ENCODE measurements at regions not wholly inside any gene's neighbourhood (a gene's known extent, or its start where the extent isn't known, plus 50 kb on each side); places are given as distances from the start of the nearest gene placed in this dataset.

- DNase-seq: peak; percentile 5
Observed at GRCh38 chr16:55179852-55180585, 144.0 kb upstream of the IRX6 start.

DNA sequence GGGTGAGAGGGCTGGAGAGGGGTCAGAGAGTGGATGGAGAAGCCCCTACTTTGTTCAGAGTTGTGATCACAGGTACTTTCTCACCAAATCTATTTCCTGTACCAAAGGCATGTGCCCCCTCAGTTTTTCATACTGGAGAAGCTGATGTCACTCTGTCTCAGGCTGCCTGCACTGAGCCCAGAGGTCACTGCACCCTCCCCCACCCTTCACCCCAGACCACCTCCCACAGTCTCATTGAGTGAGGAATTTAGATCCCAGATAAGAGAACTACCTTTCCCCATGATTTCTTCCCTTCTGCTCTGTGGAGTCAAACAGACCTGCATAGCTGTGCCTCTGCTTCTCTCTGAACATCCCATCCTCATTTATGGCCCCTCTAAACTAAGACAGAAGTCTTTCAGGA is 140.0 kb upstream of the IRX6 start:
- DNase-seq: no peak

DNA sequence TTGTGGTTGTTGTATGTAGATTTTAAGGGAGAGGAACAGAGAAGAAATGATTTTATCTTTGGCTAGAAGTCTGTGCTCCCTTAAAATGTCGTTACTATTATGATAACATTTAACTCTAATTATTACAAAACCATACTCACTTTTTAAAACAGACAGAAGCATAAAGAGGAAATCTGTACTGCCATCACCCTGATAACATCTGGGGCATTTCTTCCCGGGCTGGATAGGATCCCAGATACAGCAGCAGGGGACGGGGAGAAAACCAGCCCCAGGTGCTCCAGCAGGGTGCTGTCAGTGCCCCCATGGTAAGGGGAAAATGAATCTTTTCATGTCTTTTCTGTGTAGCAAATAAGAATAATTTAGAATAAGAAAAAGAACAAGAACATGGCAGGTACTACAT is 139.4 kb upstream of the IRX6 start:
- no peak for DNase-seq

DNA sequence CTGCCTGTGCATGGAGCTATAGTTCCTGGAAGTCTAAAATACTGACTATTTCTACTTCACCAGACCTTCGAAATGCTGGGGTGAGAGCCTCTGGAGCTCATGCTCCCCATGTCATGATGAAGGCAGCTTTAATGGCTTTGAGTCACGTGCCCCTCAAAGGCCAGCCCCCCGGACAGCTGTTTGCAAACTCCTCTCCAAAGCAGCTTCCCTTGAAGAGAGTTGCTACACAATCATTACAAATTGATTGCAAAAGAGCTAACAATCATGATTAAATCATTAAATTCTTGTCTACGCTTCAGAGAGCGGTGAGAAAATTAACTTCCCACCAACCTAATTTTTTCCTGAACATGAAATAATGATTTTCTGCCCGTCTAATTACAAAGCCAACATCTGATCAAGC is 134.8 kb upstream of the IRX6 start:
- DNase-seq: no peak

- no peak for DNase-seq
Observed at GRCh38 chr16:55189682-55190636, 134.0 kb upstream of the IRX6 start.

DNA sequence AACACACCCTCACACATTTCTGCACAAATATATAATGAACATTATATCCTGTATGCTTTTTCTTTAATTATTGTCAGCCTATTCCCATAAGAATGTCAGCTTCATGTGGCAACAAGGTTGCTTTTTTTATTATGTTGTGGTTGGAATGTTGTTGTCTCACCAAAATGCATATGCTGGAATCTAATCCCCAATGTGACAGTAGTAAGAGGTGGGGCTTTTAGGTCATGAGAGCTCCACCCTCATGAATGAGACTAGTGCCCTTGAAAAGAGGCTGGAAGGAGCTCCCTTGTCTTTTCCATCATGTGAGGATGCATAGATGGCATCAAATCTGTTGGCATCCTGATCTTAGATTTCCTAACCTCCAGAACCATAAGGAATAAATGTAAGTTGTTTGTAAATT is 131.3 kb upstream of the IRX6 start:
- DNase-seq: no peak

- no peak for DNase-seq
Observed at GRCh38 chr16:55203570-55203969, 120.4 kb upstream of the IRX6 start.

DNA sequence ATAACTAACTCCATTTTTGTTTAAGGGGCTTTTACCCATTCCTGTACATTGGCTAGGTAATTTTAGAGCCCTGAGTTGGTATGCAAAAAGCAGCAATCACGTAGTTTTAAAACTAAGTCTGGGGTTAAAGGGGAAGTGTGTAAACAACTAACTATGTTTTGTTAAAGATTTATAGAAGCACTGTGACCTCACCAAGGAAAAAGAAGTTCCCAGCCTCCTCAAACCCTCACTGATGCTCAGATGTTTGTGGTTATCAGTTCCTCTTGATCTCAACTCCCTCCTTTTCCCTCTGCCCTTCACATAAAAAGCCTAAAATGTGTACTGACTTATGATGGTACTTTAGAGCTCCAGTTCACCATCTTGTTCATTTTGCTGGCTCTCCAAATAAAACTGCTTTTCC is 119.9 kb upstream of the IRX6 start:
- DNase-seq: no peak

DNA sequence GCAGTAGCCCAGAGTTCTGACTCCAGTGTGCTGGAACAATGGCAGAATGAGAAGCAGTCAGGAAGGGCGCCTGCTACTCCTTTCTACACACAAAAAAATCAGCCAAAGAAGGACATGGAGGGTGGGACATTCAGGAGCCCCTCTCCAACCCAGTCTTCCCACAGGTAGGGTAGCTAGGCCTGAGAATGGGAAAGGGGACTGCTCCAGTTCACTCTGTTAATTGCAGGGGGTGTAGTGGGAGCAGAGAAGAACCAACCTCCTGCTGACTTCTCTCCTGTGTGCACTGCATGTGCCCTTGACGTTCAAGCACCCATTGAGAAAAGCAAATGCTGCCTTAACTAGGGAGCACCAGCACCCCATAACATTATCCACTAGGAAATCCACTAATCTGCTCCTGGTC is 119.1 kb upstream of the IRX6 start:
- no peak for DNase-seq

DNA sequence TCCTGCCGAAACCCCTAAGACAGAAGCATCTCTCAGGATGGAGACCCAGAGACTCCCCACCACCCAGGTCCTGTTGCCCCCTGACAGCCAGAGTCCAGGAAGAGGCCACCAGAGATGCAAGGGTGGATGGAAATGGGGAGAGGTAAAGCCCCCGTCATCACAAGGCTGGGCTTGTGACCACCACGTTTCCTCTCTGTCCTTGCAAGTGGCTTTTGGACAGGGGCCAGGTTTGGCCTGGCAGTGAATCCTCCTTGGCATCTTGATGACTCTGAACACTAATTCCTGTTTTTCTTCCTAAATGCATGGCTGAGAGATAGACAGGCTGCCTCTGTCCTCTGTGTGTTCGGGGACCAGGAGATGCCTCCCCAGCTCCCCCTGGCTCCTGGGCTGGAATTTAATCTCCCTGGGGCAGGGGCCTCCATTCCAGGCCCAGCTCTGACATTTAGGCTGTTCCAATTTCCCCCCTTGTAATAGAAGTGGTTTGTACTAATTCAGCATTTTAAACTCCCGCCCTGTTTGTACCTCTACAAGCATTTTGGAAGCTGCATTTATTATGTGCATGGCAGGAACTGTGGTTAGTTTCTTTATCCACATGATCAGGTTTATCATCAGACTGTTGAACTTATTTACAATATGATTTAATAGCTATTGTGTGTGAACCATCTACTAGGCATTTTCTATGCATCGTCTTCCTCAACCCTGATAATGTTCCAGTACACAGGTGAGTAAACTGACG is 116.1 kb upstream of the IRX6 start:
- DNase-seq: no peak

DNA sequence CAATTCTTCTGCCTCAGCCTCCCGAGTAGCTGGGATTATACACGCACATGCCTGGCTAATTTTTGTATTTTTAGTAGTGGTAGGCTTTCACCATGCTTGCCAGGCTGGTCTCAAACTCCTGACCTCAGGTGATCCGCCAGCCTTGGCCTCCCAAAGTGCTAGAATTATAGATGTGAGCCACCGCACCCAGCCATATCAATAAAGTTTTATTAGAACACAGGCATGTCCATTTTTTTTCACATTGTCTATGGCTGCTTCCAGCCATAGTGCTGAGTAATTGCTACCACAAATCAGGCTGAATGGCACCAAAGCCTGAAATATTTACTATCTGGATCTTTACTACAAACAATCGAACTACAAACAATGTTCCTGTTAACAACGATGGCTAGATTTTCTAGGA is 114.4 kb upstream of the IRX6 start:
- no peak for DNase-seq

GRCh38 chr16:55212791-55213190 is 111.2 kb upstream of the IRX6 start:
- DNase-seq: no peak

- no peak for DNase-seq
Observed at GRCh38 chr16:55214412-55214811, 109.6 kb upstream of the IRX6 start.

GRCh38 chr16:55214974-55215494 is 109.0 kb upstream of the IRX6 start:
- no peak for DNase-seq

GRCh38 chr16:55217392-55217791 is 106.6 kb upstream of the IRX6 start:
- no peak for DNase-seq

DNA sequence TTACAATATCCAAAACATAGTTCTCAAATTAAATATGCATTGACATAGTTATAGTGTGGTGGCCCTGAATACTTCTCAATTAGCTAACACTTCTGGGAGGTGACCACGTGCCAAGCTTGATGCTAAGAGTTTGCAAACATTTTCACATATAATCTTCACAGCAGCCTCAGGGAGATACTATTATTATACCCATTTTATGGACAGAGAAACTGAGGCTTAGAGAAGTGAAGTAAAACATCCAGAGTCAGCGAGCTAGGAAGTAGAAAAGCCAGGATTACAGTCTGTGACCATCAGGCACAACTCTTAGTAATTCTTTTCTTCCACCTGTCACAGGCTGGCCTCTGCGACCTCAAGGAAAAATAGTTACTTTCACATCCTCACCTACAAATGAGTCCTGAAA is 102.2 kb upstream of the IRX6 start:
- DNase-seq: no peak

GRCh38 chr16:55222486-55222885 is 101.5 kb upstream of the IRX6 start:
- DNase-seq: no peak

DNA sequence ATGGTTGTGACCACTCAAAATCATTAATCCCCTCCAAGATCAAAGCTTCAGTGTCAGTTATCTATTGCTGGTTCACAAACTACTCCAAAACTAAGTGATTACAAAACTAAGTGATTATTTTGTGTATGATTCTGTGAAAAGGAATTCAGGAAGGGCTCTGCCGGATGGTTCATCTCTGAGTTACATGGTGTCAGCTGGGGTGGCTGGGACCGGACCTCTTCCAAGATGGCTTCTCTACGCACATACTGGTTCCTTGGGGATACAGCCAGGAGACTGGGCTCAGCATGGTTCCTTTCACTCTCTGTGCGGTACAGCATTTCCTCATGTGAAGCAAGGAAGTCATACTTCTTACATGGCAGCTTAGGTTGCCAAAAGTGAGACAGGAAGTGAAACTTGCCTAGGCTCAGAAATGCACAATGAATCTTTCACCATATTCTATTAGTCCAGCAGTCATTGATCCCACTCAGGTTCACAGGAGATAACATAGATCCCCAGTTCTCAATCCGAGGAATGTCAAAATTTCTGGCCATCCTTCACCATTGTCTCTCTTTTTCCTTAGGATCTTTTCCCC is 97.9 kb upstream of the IRX6 start:
- no peak for DNase-seq

- DNase-seq: no peak
Observed at GRCh38 chr16:55232822-55233221, 91.2 kb upstream of the IRX6 start.

GRCh38 chr16:55233464-55233863 is 90.5 kb upstream of the IRX6 start:
- DNase-seq: no peak

- no peak for DNase-seq
Observed at GRCh38 chr16:55236655-55237054, 87.3 kb upstream of the IRX6 start.

DNA sequence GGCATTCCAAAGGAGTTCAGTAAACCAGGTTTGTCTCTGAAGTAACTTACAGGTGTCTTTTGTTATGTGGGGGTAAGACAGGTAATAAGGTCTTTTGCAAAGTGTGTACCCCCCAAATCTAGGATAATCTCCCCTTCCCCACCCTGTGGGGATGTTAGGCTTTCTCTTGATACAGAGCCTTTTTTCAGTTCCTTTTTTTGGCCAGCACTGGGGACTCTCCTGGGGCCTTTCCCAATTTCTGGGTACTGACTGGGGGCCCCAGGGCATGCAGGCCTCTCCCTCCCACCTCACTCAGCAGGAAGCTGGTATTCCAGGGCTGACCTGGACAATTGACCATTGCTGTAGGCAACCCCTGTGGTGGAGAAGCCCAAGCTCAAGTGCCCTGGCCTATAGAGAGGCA is 84.3 kb upstream of the IRX6 start:
- DNase-seq: no peak

GRCh38 chr16:55240888-55241287 is 83.1 kb upstream of the IRX6 start:
- DNase-seq: no peak
